Fibroblast of skin of scalp (primary cell): ENCODE measurements at regions not wholly inside any gene's neighbourhood (a gene's known extent, or its start where the extent isn't known, plus 50 kb on each side); places are given as distances from the start of the nearest gene placed in this dataset.
A peak's percentile ranks its signal among the peaks of the same experiment; 100 is the strongest.
"Not testable (repeated sequence)": the region's sequence is repeated elsewhere in the genome, so short reads cannot be mapped to it uniquely, and the experiment has no call there.

Experiments
- DNase-seq: peaks from one replicate; pipeline ENCODE4 v3.0.0-alpha.2; 2013

GRCh38 chr5:34447424-34447823 is 208.7 kb upstream of the RAI14 start:
- no peak for DNase-seq

- DNase-seq = no peak
These were observed 206.5 kb upstream of the RAI14 start for GRCh38 chr5:34449639-34450038.

DNA sequence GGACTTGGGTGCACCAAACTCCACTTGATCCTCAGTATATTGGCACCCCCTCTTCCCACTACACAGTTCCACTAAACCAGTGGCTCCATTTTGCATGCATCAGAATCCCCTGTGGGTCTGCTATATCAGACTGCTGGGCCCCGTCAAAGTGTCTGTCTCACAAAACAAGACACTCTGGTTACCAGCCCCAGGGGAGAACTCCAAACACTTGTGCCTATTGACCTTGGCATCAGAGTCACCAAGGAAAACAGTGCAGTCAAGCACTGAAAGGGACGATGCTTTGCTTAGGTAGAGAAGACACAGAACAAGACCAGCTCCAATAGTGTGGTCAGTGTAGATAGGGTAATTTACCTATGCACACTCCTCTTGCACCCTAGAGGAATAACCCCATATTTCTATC is 205.8 kb upstream of the RAI14 start:
- DNase-seq = no peak

- DNase-seq = peak; percentile 34
These were observed 203.8 kb upstream of the RAI14 start for GRCh38 chr5:34452170-34452828.

GRCh38 chr5:34455098-34455497 is 201.0 kb upstream of the RAI14 start:
- no peak for DNase-seq

DNA sequence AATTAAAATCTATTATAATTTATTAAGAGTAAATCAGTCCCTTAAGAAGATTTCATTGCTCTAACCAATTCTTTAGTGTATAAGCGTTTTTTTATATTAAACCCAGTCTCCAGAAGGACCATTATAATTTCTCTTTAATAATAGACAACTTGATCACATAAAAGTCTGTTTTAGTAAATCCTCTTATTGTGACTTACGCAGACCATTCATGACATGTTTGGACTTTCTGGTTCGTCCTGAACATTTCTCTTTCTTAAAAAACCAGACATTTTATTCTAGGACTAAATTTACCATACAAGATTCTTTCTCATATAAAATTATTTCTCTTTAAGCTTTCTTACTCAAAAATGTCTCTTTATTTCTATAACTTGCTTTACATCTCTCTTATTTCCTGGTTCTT is 196.2 kb upstream of the RAI14 start:
- DNase-seq = no peak

DNA sequence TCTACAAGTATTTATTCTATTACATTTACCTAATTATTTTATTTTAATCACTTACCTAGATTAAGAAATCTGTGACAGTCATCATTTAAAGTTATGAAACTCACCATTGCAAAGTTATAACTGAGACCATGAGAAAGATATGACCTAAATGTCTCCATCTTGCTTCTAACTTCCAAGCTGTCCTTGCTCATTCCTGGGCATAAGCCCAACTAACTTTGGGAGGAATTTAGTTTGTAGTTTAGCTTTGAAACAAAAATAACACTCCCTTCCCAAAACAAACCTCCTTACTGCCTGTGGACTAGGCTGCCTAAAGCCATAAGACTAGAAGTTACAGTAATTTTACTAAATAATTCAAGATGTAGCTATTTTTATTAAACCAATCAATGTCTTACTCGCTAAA is 195.6 kb upstream of the RAI14 start:
- DNase-seq = peak; percentile 38

DNA sequence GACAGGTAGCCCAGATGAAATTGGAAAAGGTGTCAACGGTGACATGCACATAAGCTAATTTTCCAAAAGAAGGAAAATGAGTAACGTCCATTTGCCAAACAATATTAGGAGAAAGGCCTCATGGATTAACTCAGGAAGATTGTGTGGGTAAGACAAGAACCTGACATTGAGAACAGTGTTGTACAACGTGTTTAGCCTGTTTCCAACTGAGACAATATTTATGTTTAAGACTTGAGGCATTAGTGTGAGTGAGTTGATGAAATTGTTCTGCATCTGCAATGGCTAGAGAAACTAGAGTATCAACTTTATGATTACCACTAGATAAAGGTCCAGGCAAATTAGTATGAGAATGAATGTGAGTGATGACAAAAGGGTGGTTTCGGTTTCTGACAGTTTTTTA is 191.3 kb upstream of the RAI14 start:
- no peak for DNase-seq

- peak; percentile 64 for DNase-seq
These were observed 190.8 kb upstream of the RAI14 start for GRCh38 chr5:34465301-34465700.

DNA sequence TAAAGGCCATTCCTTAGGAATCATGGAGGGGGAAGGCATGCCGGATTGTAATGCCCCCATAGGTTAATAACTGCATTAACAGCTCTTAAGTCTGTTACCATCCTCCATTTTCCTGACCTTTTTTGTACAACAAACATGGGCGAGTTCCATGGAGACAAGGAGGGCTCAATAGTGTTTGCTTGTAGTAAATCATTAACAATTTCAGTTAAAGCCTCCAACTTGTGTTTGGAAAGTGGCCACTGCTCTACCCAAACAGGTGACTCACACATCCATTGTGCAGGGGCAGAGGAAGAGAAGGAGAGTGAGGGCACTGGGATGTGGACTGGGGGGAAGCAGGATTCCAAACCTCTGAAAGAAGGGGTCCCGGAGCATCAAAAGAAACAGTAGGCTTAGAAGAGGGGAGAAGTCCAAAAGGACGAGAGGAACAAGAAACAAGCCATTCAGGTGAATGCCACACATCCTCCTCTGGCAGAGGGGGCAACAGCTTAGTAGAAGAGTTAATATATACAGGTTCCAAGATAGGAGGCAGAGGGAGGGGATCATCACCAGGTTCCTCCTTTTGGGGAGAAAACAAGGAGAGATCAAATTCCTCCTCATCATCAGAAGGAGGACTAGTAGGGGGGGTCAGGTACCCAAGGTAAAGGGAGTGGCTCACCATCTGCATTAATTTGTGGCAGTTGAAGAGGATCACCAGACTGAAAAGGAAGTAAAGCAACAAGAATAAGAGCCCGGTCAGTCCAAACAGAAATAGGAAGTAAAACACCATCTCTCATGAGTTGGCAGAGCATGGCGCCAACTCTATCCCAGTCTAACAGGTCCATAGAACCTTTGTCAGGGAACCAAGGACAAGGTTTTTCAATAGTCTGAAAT is 189.4 kb upstream of the RAI14 start:
- not testable (repeated sequence) for DNase-seq

DNA sequence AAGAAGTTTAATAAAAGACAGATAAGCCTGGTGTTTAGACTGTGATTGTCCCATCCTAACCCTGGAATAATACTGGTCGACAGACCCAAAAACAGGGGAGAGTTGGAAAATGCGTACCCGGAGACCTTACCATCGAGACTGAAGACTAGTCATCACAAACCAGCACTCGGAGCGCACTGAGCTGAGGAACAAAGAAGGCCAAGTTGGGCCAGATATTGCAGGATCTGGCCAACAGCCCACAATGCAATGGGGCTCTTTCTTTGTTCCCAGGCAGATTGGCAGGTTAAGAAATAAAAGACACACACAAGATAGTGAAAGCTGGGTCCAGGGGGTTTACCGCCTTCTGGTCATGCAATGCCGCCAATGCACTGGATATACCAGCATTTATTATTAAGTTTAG is 188.7 kb upstream of the RAI14 start:
- no peak for DNase-seq

DNA sequence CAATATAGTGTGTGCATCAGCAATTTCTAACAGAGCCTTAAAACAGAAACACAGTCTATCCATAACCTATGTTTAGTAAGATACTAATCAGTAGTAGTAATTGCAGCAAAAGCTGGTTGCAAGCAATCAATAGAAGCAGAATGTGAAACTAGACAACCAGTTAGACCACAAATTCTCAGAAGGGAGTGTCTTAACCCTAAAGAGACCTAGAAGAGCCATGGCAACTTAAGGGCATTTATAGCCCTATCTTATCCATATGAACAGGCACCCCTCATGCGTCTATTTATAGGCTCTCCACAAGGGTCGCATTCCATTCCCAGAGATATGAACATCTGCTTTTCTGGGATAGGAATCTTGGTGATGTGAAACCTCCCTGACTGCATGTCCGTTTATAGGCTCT is 188.1 kb upstream of the RAI14 start:
- peak; percentile 19 for DNase-seq

GRCh38 chr5:34469971-34470370 is 186.2 kb upstream of the RAI14 start:
- DNase-seq = no peak

DNA sequence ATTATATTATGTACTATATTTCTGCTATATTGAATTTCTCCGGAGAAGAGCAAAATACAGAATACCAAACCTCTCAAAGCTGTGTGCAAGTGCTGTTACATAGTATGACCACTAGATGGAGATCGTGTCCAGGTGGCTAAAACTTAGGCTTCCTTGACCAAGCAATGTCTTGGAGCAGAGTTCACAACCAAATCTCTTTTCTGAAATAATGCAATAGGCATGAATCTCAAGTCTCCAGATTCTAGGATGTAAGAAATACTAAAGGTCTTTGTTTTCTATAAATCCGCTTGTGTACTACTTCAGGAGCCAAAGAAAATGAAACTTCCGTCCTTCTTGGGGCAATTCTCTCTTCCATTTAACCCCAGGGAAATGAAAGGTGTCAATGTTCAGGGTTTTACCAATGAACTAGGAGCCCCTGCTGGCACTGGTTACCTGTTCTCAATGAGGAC is 181.5 kb upstream of the RAI14 start:
- DNase-seq = peak; percentile 64

DNA sequence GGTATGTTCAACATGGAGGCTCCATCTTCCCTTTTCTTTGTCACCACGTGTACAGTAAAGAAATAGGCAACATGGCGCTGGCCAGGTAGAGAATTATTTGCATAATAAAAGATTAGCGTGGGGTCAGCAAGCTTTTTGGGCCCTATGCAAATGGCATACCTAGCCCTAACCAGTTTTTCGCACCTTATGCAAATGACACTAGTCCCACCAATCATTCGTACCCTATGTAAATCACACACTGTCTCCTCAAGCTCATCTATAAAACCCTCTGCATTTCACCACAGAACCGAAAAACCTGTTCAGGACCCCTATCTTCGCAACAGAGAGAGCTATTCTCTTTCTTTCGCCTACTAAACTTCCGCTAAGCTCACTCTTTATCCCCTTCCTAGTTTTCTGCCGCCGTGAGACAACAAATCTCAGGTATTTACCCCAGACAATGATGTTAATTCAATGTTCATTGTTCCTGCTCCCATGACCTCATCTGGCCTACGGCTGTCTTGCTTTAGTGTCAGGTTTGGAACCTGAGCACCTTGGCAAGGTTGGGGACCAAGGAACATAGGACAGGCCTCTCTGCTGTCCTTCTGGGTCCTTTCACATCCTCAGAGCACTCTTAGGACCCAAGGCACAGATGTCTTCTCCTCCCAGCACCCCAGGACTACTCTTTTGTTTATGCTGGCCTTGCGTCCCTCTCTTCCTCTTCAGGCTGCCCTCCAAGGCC is 180.7 kb upstream of the RAI14 start:
- no peak for DNase-seq

GRCh38 chr5:34476941-34477565 is 179.1 kb upstream of the RAI14 start:
- DNase-seq = no peak

GRCh38 chr5:34480810-34481528 is 175.2 kb upstream of the RAI14 start:
- no peak for DNase-seq

GRCh38 chr5:34483442-34484033 is 172.6 kb upstream of the RAI14 start:
- DNase-seq = no peak

DNA sequence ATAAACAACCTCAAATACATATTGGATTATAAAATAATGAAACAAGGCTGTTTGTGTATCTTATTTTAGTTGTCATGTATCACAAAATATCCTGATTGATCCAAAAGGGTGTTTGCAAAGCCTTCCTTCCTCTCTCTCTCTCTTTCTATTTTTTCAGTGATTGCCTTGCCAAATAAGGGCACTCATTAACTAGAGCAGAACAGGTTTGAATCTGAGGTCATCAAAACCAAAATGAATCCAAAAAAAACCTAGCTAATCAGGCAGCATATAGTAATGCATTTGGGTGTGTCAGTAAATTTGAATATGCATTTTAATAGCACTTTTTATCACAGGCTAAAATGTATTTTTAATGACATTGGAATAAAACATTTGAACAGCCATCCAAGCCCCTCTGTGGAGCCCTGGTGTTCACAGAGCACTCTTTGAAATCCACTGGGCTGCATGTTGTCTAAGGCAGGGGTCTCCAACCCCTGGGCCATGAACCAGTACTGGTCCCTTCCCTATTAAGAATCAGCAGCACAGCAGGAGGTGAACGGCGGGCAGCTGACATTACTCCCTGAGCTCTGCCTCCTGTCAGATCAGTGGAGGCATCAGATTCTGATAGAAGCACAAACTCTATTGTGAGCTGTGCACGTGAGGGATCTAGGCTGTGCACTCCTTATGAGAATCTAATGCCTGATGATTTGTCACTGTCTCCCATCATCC is 171.8 kb upstream of the RAI14 start:
- no peak for DNase-seq

GRCh38 chr5:34485768-34486030 is 170.4 kb upstream of the RAI14 start:
- DNase-seq = no peak

- DNase-seq = peak; percentile 87
These were observed 169.8 kb upstream of the RAI14 start for GRCh38 chr5:34486160-34486848.
